H9 (cell line): ENCODE measurements at regions not wholly inside any gene's neighbourhood (a gene's known extent, or its start where the extent isn't known, plus 50 kb on each side); places are given as distances from the start of the nearest gene placed in this dataset.

Experiments
- DNase-seq: peaks from one replicate; pipeline ENCODE4 v3.0.0-alpha.2; 2017
- H2AFZ ChIP-seq: one replicate; pipeline ENCODE4 v1.6.1; 2013; ENCODE audit warnings: mild to moderate bottlenecking, low read length, control low read depth, moderate library complexity
- H2AK5ac ChIP-seq: 2 replicates; pipeline ENCODE4 v1.6.1; 2013; ENCODE audit warnings: low read length, control low read depth, mixed read lengths; ENCODE audit not compliant: insufficient read length
- H2BK120ac ChIP-seq: one replicate; pipeline ENCODE4 v1.6.1; 2013; ENCODE audit warnings: low read depth, mild to moderate bottlenecking, low read length, control low read depth, inconsistent platforms; ENCODE audit not compliant: poor library complexity, severe bottlenecking
- H2BK12ac ChIP-seq: 2 replicates; pipeline ENCODE4 v1.6.1; 2013; ENCODE audit warnings: low read length, control low read depth, mixed read lengths, low read depth; ENCODE audit not compliant: insufficient read length
- H2BK15ac ChIP-seq: 2 replicates; pipeline ENCODE4 v1.6.1; 2013; ENCODE audit warnings: low read depth, low read length, control low read depth
- H2BK20ac ChIP-seq: one replicate; pipeline ENCODE4 v1.6.1; 2013; ENCODE audit warnings: low read depth, mild to moderate bottlenecking, low read length, control low read depth, inconsistent platforms; ENCODE audit not compliant: poor library complexity, severe bottlenecking
- H2BK5ac ChIP-seq: 2 replicates; pipeline ENCODE4 v1.6.1; 2013; ENCODE audit warnings: low read length, control low read depth, mixed read lengths; ENCODE audit not compliant: insufficient read length
- H3K14ac ChIP-seq: 2 replicates; pipeline ENCODE4 v1.6.1; 2013; ENCODE audit warnings: low read length, control low read depth; ENCODE audit not compliant: insufficient read depth
- H3K18ac ChIP-seq: 2 replicates; pipeline ENCODE4 v1.6.1; 2013; ENCODE audit warnings: low read depth, mild to moderate bottlenecking, mixed read lengths, low read length, control low read depth; ENCODE audit not compliant: insufficient read length
- H3K23ac ChIP-seq: 2 replicates; pipeline ENCODE4 v1.6.1; 2013; ENCODE audit warnings: low read length, control low read depth, mixed read lengths, low read depth; ENCODE audit not compliant: insufficient read length
- H3K23me2 ChIP-seq: 2 replicates; pipeline ENCODE4 v1.6.1; 2013; ENCODE audit warnings: low read depth, mild to moderate bottlenecking, mixed read lengths, low read length, control low read depth; ENCODE audit not compliant: insufficient read length, poor library complexity, severe bottlenecking
- H3K27ac ChIP-seq: 2 replicates; pipeline ENCODE4 v1.5.1; 2013; ENCODE audit warnings: low read length, control low read depth, mixed read lengths, low read depth; ENCODE audit not compliant: insufficient read length
- H3K27me3 ChIP-seq: 2 replicates; pipeline ENCODE4 v1.6.1; 2013; ENCODE audit warnings: low read length, control low read depth, inconsistent platforms; ENCODE audit not compliant: insufficient read depth
- H3K4ac ChIP-seq: 2 replicates; pipeline ENCODE4 v1.6.1; 2013; ENCODE audit warnings: low read depth, mild to moderate bottlenecking, control low read depth, inconsistent platforms, low read length, moderate library complexity
- H3K4me1 ChIP-seq: 2 replicates; pipeline ENCODE4 v1.6.1; 2013; ENCODE audit warnings: low read length, control low read depth, inconsistent platforms; ENCODE audit not compliant: insufficient read depth
- H3K4me2 ChIP-seq: 2 replicates; pipeline ENCODE4 v1.6.1; 2013; ENCODE audit warnings: low read length, control low read depth, mixed read lengths; ENCODE audit not compliant: insufficient read length, insufficient read depth
- H3K56ac ChIP-seq: 2 replicates; pipeline ENCODE4 v1.6.1; 2013; ENCODE audit warnings: low read depth, mild to moderate bottlenecking, mixed read lengths, low read length, control low read depth; ENCODE audit not compliant: insufficient read length
- H3K79me1 ChIP-seq: 2 replicates; pipeline ENCODE4 v1.6.1; 2013; ENCODE audit warnings: low read depth, mild to moderate bottlenecking, moderate library complexity, low read length, control low read depth, inconsistent platforms; ENCODE audit not compliant: insufficient read depth, poor library complexity, severe bottlenecking
- H3K79me2 ChIP-seq: 2 replicates; pipeline ENCODE4 v1.6.1; 2013; ENCODE audit warnings: low read length, control low read depth, inconsistent platforms; ENCODE audit not compliant: insufficient read depth
- H3K9ac ChIP-seq: 2 replicates; pipeline ENCODE4 v1.6.1; 2013; ENCODE audit warnings: low read length, control low read depth, mixed read lengths; ENCODE audit not compliant: insufficient read length; ENCODE audit errors: extremely low read depth
- H3K9me3 ChIP-seq: one replicate; pipeline ENCODE4 v1.6.1; 2013; ENCODE audit warnings: low read depth, low read length, inconsistent platforms; ENCODE audit not compliant: control insufficient read depth
- H3T11ph ChIP-seq: one replicate; pipeline ENCODE4 v1.6.1; 2013; ENCODE audit warnings: mild to moderate bottlenecking, low read length, control low read depth, inconsistent platforms
- H4K20me1 ChIP-seq: one replicate; pipeline ENCODE4 v1.6.1; 2013; ENCODE audit not compliant: control insufficient read depth, insufficient read length, insufficient read depth
- H4K5ac ChIP-seq: 2 replicates; pipeline ENCODE4 v1.6.1; 2013; ENCODE audit warnings: low read depth, mild to moderate bottlenecking, mixed read lengths, low read length, control low read depth; ENCODE audit not compliant: insufficient read length
- H4K8ac ChIP-seq: replicated peaks from 2 replicates; pipeline ENCODE4 v1.6.1; 2013; ENCODE audit warnings: low read length, control low read depth, mixed read lengths, low read depth; ENCODE audit not compliant: insufficient read length
- H4K91ac ChIP-seq: 2 replicates; pipeline ENCODE4 v1.6.1; 2013; ENCODE audit warnings: low read depth, mild to moderate bottlenecking, moderate library complexity, mixed read lengths, low read length, control low read depth; ENCODE audit not compliant: insufficient read length
- H3K27ac Mint-ChIP-seq, 3 experiments: 2 replicates in 2 of 3; 3 replicates in 1 of 3; pipeline ENCODE4 v1.8.0; 2020 to 2021; ENCODE audit warnings: mixed read lengths in 3 of 3, mild to moderate bottlenecking in 1 of 3, moderate library complexity in 1 of 3
- H3K27me3 Mint-ChIP-seq: 2 replicates; pipeline ENCODE4 v1.8.0; 2021; ENCODE audit warnings: low read depth, mild to moderate bottlenecking, moderate library complexity, mixed read lengths
- H3K36me3 Mint-ChIP-seq, 3 experiments: 2 replicates in 2 of 3; 3 replicates in 1 of 3; pipeline ENCODE4 v1.8.0; 2020 to 2021; ENCODE audit warnings: low read depth in 3 of 3, mixed read lengths in 3 of 3; ENCODE audit not compliant: insufficient read depth in 1 of 3
- H3K4me1 Mint-ChIP-seq, 2 experiments: 2 replicates each; pipeline ENCODE4 v1.8.0; 2020; ENCODE audit warnings: mixed read lengths in 2 of 2
- H3K4me3 Mint-ChIP-seq, 2 experiments: 2 replicates in 1 of 2; 3 replicates in 1 of 2; pipeline ENCODE4 v1.8.0; 2020 to 2021; ENCODE audit warnings: mild to moderate bottlenecking in 2 of 2, mixed read lengths in 2 of 2, moderate library complexity in 1 of 2
- H3K9me3 Mint-ChIP-seq, 2 experiments: 2 replicates in 1 of 2; 3 replicates in 1 of 2; pipeline ENCODE4 v1.8.0; 2020; ENCODE audit warnings: mild to moderate bottlenecking in 2 of 2, mixed read lengths in 2 of 2, moderate library complexity in 1 of 2
- WGBS: extraction: QIAGEN DNeasy Blood & Tissue Kit; methylation state at CpG from one replicate; pipeline ENCODE4 v1.1.7; 2013; ENCODE audit warnings: missing lambda C conversion rate, low lambda C conversion rate, mixed read lengths; ENCODE audit not compliant: insufficient read length; ENCODE audit errors: extremely low coverage; 5-methylcytosine and 5-hydroxymethylcytosine counted together
- TF ChIP-seq, protein P1 (sequence below): fragments of 200-600 bp; sonication (generic); conservative IDR thresholded peaks from 3 replicates; pipeline ENCODE4 v1.8.0; 2021; ENCODE audit warnings: antibody characterized with exemption, mild to moderate bottlenecking

DNA sequence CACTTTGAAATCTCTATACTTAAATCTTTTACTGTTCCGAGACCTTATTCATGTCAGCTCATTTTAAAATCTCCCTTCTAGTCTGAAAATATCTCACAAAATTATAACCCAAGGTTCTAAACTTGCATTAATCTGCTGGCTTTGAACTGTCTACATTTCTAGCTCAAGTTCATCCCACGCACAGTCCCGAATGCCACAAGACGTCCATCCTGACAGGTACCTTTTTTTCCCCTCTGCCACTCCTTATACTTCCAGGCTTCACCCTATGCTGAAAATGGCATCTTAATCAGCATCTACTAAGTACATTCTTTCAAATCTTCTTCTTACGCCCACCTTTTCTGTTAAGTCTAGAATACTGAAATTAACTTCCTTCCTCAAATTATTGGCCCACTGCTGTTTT is 259.2 kb upstream of the GALNTL6 start:
- Mint-ChIP-seq H3K9me3 (no peaks in the 10 kb centered on the region), H3K36me3 (no peaks in the 10 kb centered on the region), H3K4me3 (no peak overlapping the region), H3K27ac (peak overlapping the region in 1 of 3 experiments; percentile 13; a peak in 1 of 7 replicates), H3K4me1 (peaks cover 2 to 4% of the 10 kb centered on the region in 2 experiments; a peak in 2 of 4 replicates), H3K27me3 (no peaks in the 10 kb centered on the region)
- H3K18ac ChIP-seq: no peak overlapping the region
- no peaks in the 10 kb centered on the region for H3K9me3 ChIP-seq
- no peak overlapping the region for H3K14ac ChIP-seq
- TF ChIP-seq, protein P1, sequence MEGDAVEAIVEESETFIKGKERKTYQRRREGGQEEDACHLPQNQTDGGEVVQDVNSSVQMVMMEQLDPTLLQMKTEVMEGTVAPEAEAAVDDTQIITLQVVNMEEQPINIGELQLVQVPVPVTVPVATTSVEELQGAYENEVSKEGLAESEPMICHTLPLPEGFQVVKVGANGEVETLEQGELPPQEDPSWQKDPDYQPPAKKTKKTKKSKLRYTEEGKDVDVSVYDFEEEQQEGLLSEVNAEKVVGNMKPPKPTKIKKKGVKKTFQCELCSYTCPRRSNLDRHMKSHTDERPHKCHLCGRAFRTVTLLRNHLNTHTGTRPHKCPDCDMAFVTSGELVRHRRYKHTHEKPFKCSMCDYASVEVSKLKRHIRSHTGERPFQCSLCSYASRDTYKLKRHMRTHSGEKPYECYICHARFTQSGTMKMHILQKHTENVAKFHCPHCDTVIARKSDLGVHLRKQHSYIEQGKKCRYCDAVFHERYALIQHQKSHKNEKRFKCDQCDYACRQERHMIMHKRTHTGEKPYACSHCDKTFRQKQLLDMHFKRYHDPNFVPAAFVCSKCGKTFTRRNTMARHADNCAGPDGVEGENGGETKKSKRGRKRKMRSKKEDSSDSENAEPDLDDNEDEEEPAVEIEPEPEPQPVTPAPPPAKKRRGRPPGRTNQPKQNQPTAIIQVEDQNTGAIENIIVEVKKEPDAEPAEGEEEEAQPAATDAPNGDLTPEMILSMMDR: no peak
- no peak overlapping the region for H3K27ac ChIP-seq
- no peaks in the 10 kb centered on the region for H3K23me2 ChIP-seq
- H4K91ac ChIP-seq: no peak overlapping the region
- H2BK20ac ChIP-seq: no peak overlapping the region
- H3K4ac ChIP-seq: no peak overlapping the region
- no peaks in the 10 kb centered on the region for H3K79me2 ChIP-seq
- no peak overlapping the region for H3K56ac ChIP-seq
- H4K5ac ChIP-seq: no peak overlapping the region
- no CpG with 5 or more reads among the region's 5 CpGs for WGBS
- no peak overlapping the region for H3K23ac ChIP-seq
- H3K4me2 ChIP-seq: no peak overlapping the region
- H3K4me1 ChIP-seq: peaks cover 2% of the 10 kb centered on the region; the same call in 1 of the 2 replicates
- H3T11ph ChIP-seq: no peak overlapping the region
- no peak overlapping the region for H3K9ac ChIP-seq
- no peak overlapping the region for H2BK15ac ChIP-seq
- no peaks in the 10 kb centered on the region for H4K20me1 ChIP-seq
- H2BK120ac ChIP-seq: no peak overlapping the region
- DNase-seq: no peak
- no peak overlapping the region for H2BK12ac ChIP-seq
- H2BK5ac ChIP-seq: no peak overlapping the region
- no peaks in the 10 kb centered on the region for H3K79me1 ChIP-seq
- no peaks in the 10 kb centered on the region for H3K27me3 ChIP-seq
- no peak overlapping the region for H4K8ac ChIP-seq
- no peak overlapping the region for H2AK5ac ChIP-seq
- H2AFZ ChIP-seq: no peak overlapping the region
